Naive B cell (primary cell): ENCODE measurements at regions not wholly inside any gene's neighbourhood (a gene's known extent, or its start where the extent isn't known, plus 50 kb on each side); places are given as distances from the start of the nearest gene placed in this dataset.

Experiments used
- ATAC-seq, 2 donors: fragments of 150-1000 bp; cut with Tn5 transposase; 2 replicates each; pipeline ENCODE4 v1.10.0; 2021; ENCODE audit warnings: low read depth in 2 of 2, mild to moderate bottlenecking in 2 of 2, moderate library complexity in 2 of 2
- DNase-seq: peaks from one replicate; pipeline ENCODE4 v3.0.0; 2022
- H3K27ac Mint-ChIP-seq, 6 donors: one replicate each; pipeline ENCODE4 v1.8.0; 2020 to 2022; ENCODE audit warnings: mild to moderate bottlenecking in 6 of 6, mixed read lengths in 6 of 6, moderate library complexity in 5 of 6, inconsistent platforms in 2 of 6
- H3K27me3 Mint-ChIP-seq, 3 donors: one replicate each; pipeline ENCODE4 v1.8.0; 2021 to 2022; ENCODE audit warnings: mixed read lengths in 3 of 3, mild to moderate bottlenecking in 1 of 3
- H3K36me3 Mint-ChIP-seq, 2 donors: one replicate each; pipeline ENCODE4 v1.8.0; 2020 to 2022; ENCODE audit warnings: mixed read lengths in 2 of 2, inconsistent platforms in 1 of 2, mild to moderate bottlenecking in 1 of 2
- H3K4me1 Mint-ChIP-seq, 3 donors: one replicate each; pipeline ENCODE4 v1.8.0; 2020 to 2022; ENCODE audit warnings: mixed read lengths in 3 of 3, inconsistent platforms in 1 of 3, mild to moderate bottlenecking in 1 of 3, moderate library complexity in 1 of 3
- H3K4me3 Mint-ChIP-seq, 8 donors: one replicate each; pipeline ENCODE4 v1.8.0; 2020 to 2022; ENCODE audit warnings: mild to moderate bottlenecking in 8 of 8, mixed read lengths in 8 of 8, moderate library complexity in 8 of 8, inconsistent platforms in 2 of 8
- H3K9me3 Mint-ChIP-seq, 7 donors: one replicate each; pipeline ENCODE4 v1.8.0; 2020 to 2022; ENCODE audit warnings: mixed read lengths in 7 of 7, mild to moderate bottlenecking in 5 of 7, inconsistent platforms in 2 of 7, moderate library complexity in 1 of 7

GRCh38 chr15:91759560-91759959 is 93.9 kb upstream of the SLCO3A1 start:
- no peaks in the 10 kb centered on the region for H3K4me1 Mint-ChIP-seq
- H3K9me3 Mint-ChIP-seq = peaks cover 0 to 11% (median 1%) of the 10 kb centered on the region in 7 donors
- H3K27me3 Mint-ChIP-seq = peaks cover 0 to 3% (median 0%) of the 10 kb centered on the region in 3 donors
- no peak overlapping the region for H3K27ac Mint-ChIP-seq
- H3K36me3 Mint-ChIP-seq = no peaks in the 10 kb centered on the region
- H3K4me3 Mint-ChIP-seq = no peak overlapping the region
- DNase-seq = no peak
- ATAC-seq = no peak

DNA sequence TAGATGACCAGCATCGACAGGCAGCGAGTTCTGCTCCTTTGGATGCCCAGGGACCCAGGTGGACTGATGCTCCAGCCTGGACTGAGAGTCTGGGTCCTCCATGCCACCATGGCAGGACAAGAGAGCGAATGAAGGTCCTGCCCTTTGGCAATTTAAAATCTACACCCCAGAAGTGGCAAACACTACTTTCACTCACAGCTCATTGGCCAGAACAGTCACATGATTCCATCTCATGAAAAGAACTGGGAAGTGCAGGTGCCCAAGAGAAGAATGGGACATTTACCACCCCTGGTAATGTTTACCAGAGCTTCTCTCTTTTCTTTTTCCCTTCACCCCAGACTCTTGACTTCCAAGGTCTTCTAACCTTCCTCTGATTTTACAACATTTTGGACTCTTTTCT is 87.8 kb upstream of the SLCO3A1 start:
- H3K9me3 Mint-ChIP-seq = peaks cover 0 to 14% (median 1%) of the 10 kb centered on the region in 7 donors
- H3K27me3 Mint-ChIP-seq = peaks cover 0 to 8% (median 0%) of the 10 kb centered on the region in 3 donors
- no peak overlapping the region for H3K4me3 Mint-ChIP-seq
- ATAC-seq (no peak), DNase-seq (no peak)
- no peaks in the 10 kb centered on the region for H3K36me3 Mint-ChIP-seq
- H3K27ac Mint-ChIP-seq = no peak overlapping the region
- H3K4me1 Mint-ChIP-seq = no peaks in the 10 kb centered on the region

GRCh38 chr15:91769476-91769875 is 84.0 kb upstream of the SLCO3A1 start:
- Mint-ChIP-seq H3K4me1 (no peaks in the 10 kb centered on the region), H3K9me3 (peaks cover 0 to 8% (median 1%) of the 10 kb centered on the region in 7 donors), H3K36me3 (no peaks in the 10 kb centered on the region), H3K27ac (no peak overlapping the region), H3K27me3 (peaks cover 0 to 12% (median 0%) of the 10 kb centered on the region in 3 donors), H3K4me3 (no peak overlapping the region)
- DNase-seq (no peak), ATAC-seq (no peak)

GRCh38 chr15:91769894-91770293 is 83.6 kb upstream of the SLCO3A1 start:
- Mint-ChIP-seq H3K9me3 (peaks cover 0 to 8% (median 1%) of the 10 kb centered on the region in 7 donors), H3K27me3 (peaks cover 0 to 12% (median 3%) of the 10 kb centered on the region in 3 donors), H3K36me3 (no peaks in the 10 kb centered on the region), H3K4me3 (no peak overlapping the region), H3K27ac (no peak overlapping the region), H3K4me1 (no peaks in the 10 kb centered on the region)
- DNase-seq (no peak), ATAC-seq (no peak)

DNA sequence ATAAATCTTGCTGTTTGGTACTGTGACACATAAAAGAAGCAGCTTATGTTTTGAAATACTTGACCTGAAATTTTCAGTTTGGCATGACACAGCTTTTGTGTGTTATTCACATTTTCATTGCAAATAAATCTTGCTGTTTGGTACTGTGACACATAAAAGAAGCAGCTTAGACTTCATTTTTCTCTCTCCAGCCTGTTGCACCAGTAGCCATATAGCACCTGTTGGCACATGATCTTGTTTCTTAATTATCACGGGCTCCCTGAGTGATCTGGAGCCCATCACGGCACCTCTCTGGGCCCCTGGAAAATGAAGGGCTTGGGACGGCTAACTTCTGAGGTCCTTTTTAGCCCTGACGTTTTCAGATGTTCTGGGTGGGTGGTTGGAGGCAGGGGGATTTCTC is 77.4 kb upstream of the SLCO3A1 start:
- Mint-ChIP-seq H3K4me3 (no peak overlapping the region), H3K4me1 (no peaks in the 10 kb centered on the region), H3K27ac (peak overlapping the region in 1 of 6 donors; percentile 27), H3K27me3 (peaks cover 0 to 9% (median 5%) of the 10 kb centered on the region in 3 donors), H3K9me3 (peaks cover 0 to 1% (median 0%) of the 10 kb centered on the region in 7 donors), H3K36me3 (no peaks in the 10 kb centered on the region)
- DNase-seq (no peak), ATAC-seq (no peak)

- peaks cover 0 to 1% (median 0%) of the 10 kb centered on the region in 7 donors for H3K9me3 Mint-ChIP-seq
- H3K27ac Mint-ChIP-seq = no peak overlapping the region
- no peak for DNase-seq
- H3K36me3 Mint-ChIP-seq = no peaks in the 10 kb centered on the region
- ATAC-seq = no peak
- H3K4me1 Mint-ChIP-seq = no peaks in the 10 kb centered on the region
- peaks cover 0 to 22% (median 5%) of the 10 kb centered on the region in 3 donors for H3K27me3 Mint-ChIP-seq
- H3K4me3 Mint-ChIP-seq = no peak overlapping the region
These were observed 73.5 kb upstream of the SLCO3A1 start for GRCh38 chr15:91779960-91780359.

GRCh38 chr15:91780387-91780786 is 73.1 kb upstream of the SLCO3A1 start:
- Mint-ChIP-seq H3K9me3 (peaks cover 0 to 1% (median 0%) of the 10 kb centered on the region in 7 donors), H3K27me3 (peaks cover 0 to 22% (median under 1%) of the 10 kb centered on the region in 3 donors), H3K27ac (no peak overlapping the region), H3K4me3 (no peak overlapping the region), H3K36me3 (no peaks in the 10 kb centered on the region), H3K4me1 (no peaks in the 10 kb centered on the region)
- DNase-seq (no peak), ATAC-seq (no peak)

DNA sequence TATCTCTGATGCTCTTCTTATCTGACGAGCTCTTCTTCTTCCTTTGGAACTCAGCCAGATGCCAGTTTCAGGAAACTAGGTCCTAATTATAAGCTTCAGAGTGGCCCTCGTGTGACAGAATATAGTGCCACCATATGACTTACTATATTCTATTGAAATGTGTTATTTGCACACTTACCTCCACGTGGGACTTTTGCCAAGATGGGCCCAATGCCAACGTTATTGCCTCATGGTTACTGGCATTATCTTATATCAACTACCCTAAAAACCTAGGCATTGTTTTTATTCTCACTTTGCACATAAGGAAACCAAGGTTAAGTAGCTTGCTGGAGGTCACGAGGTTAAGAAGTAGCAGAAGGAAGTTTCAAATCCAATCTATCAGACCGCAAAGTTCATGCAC is 71.3 kb upstream of the SLCO3A1 start:
- peaks cover 0 to 22% (median 0%) of the 10 kb centered on the region in 3 donors for H3K27me3 Mint-ChIP-seq
- DNase-seq = no peak
- H3K36me3 Mint-ChIP-seq = no peaks in the 10 kb centered on the region
- H3K4me3 Mint-ChIP-seq = no peak overlapping the region
- H3K27ac Mint-ChIP-seq = no peak overlapping the region
- no peak for ATAC-seq
- no peaks in the 10 kb centered on the region for H3K4me1 Mint-ChIP-seq
- H3K9me3 Mint-ChIP-seq = peaks cover 0 to 1% (median 0%) of the 10 kb centered on the region in 7 donors

DNA sequence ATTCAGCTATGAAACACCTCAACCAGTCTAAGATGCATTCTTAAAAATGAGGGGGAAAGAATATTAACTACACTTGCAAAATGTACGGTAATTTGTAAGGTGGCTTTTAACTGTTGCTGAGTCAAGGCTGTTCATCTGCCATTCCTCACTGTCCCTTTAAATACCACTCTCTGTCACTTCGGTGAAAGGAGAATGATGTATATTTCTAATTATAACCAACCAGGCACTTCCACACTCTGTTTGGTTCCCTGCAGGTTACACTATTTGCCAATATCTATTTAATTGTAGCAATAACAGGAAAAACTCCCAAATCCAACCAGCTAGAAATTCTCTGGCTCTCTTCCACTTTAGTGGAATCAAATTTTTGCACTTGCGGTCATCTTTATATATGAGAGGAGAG is 70.5 kb upstream of the SLCO3A1 start:
- Mint-ChIP-seq H3K9me3 (peaks cover 0 to 1% (median 0%) of the 10 kb centered on the region in 7 donors), H3K4me3 (no peak overlapping the region), H3K4me1 (no peaks in the 10 kb centered on the region), H3K36me3 (no peaks in the 10 kb centered on the region), H3K27ac (no peak overlapping the region), H3K27me3 (peaks cover 0 to 22% (median 0%) of the 10 kb centered on the region in 3 donors)
- ATAC-seq = no peak
- no peak for DNase-seq

DNA sequence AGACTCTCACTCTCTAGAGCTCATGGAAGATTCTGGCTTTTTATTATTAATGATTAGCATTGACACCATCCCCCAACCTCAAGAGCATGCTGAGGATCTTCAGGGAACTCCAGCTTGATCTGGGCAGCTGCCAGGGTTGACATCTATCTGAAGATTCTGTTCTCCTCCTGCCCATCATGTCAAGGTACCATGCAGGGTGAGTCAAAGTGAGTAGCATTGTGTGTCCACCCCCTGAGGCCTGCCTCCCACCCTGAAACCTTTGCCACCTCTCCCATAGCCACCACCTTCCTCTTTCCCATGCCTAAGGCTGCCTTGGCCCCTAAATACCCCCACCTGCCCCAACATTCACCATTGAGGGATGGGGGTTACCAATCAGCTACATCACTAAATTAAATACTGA is 70.1 kb upstream of the SLCO3A1 start:
- no peak overlapping the region for H3K27ac Mint-ChIP-seq
- H3K4me1 Mint-ChIP-seq = no peaks in the 10 kb centered on the region
- ATAC-seq (no peak), DNase-seq (no peak)
- H3K36me3 Mint-ChIP-seq = no peaks in the 10 kb centered on the region
- no peak overlapping the region for H3K4me3 Mint-ChIP-seq
- H3K27me3 Mint-ChIP-seq = peaks cover 0 to 22% (median 0%) of the 10 kb centered on the region in 3 donors
- H3K9me3 Mint-ChIP-seq = peaks cover 0 to 1% (median 0%) of the 10 kb centered on the region in 7 donors

- Mint-ChIP-seq H3K36me3 (no peaks in the 10 kb centered on the region), H3K27ac (peak overlapping the region in 1 of 6 donors; percentile 50), H3K27me3 (peaks cover 0 to 23% (median 5%) of the 10 kb centered on the region in 3 donors), H3K4me1 (no peaks in the 10 kb centered on the region), H3K4me3 (no peak overlapping the region), H3K9me3 (peaks cover 0 to 1% (median 0%) of the 10 kb centered on the region in 7 donors)
- ATAC-seq (no peak), DNase-seq (no peak)
These were observed 68.4 kb upstream of the SLCO3A1 start for GRCh38 chr15:91784973-91785709.

- H3K27ac Mint-ChIP-seq = peak overlapping the region in 1 of 6 donors; percentile 27
These were observed 66.3 kb upstream of the SLCO3A1 start for GRCh38 chr15:91787198-91787597.

GRCh38 chr15:91789136-91789535 is 64.4 kb upstream of the SLCO3A1 start:
- no peak for ATAC-seq
- H3K27me3 Mint-ChIP-seq = peaks cover 10% of the 10 kb centered on the region in 3 donors
- no peak overlapping the region for H3K4me3 Mint-ChIP-seq
- DNase-seq = no peak
- H3K4me1 Mint-ChIP-seq = no peaks in the 10 kb centered on the region
- H3K36me3 Mint-ChIP-seq = no peaks in the 10 kb centered on the region
- no peaks in the 10 kb centered on the region for H3K9me3 Mint-ChIP-seq
- H3K27ac Mint-ChIP-seq = no peak overlapping the region

More at GRCh38 chr15:91787198-91787597, 66.3 kb upstream of the SLCO3A1 start:
- ATAC-seq = no peak
- DNase-seq = no peak
- H3K9me3 Mint-ChIP-seq = no peaks in the 10 kb centered on the region
- H3K36me3 Mint-ChIP-seq = no peaks in the 10 kb centered on the region
- H3K4me1 Mint-ChIP-seq = no peaks in the 10 kb centered on the region
- H3K27me3 Mint-ChIP-seq = peaks cover 0 to 18% (median 5%) of the 10 kb centered on the region in 3 donors
- H3K4me3 Mint-ChIP-seq = no peak overlapping the region

- ATAC-seq (no peak), DNase-seq (no peak)
- H3K4me3 Mint-ChIP-seq = no peak overlapping the region
- no peaks in the 10 kb centered on the region for H3K4me1 Mint-ChIP-seq
- H3K27me3 Mint-ChIP-seq = peaks cover 10 to 13% (median 10%) of the 10 kb centered on the region in 3 donors
- no peaks in the 10 kb centered on the region for H3K9me3 Mint-ChIP-seq
- H3K36me3 Mint-ChIP-seq = no peaks in the 10 kb centered on the region
- H3K27ac Mint-ChIP-seq = no peak overlapping the region
These were observed 62.7 kb upstream of the SLCO3A1 start for GRCh38 chr15:91790836-91791235.
